B cell (primary cell): ENCODE measurements at regions not wholly inside any gene's neighbourhood (a gene's known extent, or its start where the extent isn't known, plus 50 kb on each side); places are given as distances from the start of the nearest gene placed in this dataset.

ENCODE experiments used
- ATAC-seq: fragments of 200-7000 bp; cut with Tn5 transposase; one replicate; pipeline ENCODE4 v1.10.0; 2021; ENCODE audit warnings: low read depth, mild to moderate bottlenecking, moderate number of reproducible peaks, moderate library complexity
- CTCF ChIA-PET: fragments of 350-600 bp; sonication (Branson Sonifier 250); formaldehyde crosslinking; loops from one replicate; lab custom pipeline; 2021; ENCODE audit warnings: antibody characterized with exemption, inconsistent platforms; lab: Charles Lee
- POLR2A ChIA-PET: fragments of 350-600 bp; sonication (Branson Sonifier 250); formaldehyde crosslinking; loops from one replicate; lab custom pipeline; 2021; ENCODE audit warnings: antibody characterized with exemption; lab: Charles Lee
- DNase-seq: peaks from one replicate; pipeline ENCODE4 v3.0.0; 2013
- H2AFZ ChIP-seq: 2 replicates; pipeline ENCODE4 v1.6.1; 2012; ENCODE audit warnings: mild to moderate bottlenecking, low read depth, low read length; ENCODE audit not compliant: insufficient read depth, poor library complexity, severe bottlenecking
- H3K27ac ChIP-seq, 2 donors: 1 replicate in 1 of 2; 2 replicates in 1 of 2; pipeline ENCODE4 v1.5.1; 2012 to 2013; ENCODE audit warnings: low read length in 2 of 2, mild to moderate bottlenecking in 2 of 2, moderate library complexity in 1 of 2
- H3K27me3 ChIP-seq, 4 experiments: fragments of 200-600 bp in 1 of 4; sonication (generic) in 1 of 4; replicated peaks in 1 of 4; 1 replicate in 2 of 4; 2 replicates in 2 of 4; pipeline versions ENCODE4 v1.6.1 to v1.7.0; 2013 to 2016; ENCODE audit warnings: low read length in 3 of 4, mild to moderate bottlenecking in 2 of 4, mixed read lengths in 1 of 4, moderate library complexity in 1 of 4; ENCODE audit not compliant: insufficient read depth in 4 of 4, control insufficient read depth in 3 of 4; ENCODE audit errors: control extremely low read depth in 1 of 4
- H3K36me3 ChIP-seq, 2 experiments: replicated peaks in 1 of 2; 1 replicate in 1 of 2; 2 replicates in 1 of 2; pipeline versions ENCODE4 v1.6.1 to v1.7.1; 2013; ENCODE audit warnings: low read length in 1 of 2; ENCODE audit not compliant: insufficient read depth in 2 of 2, control insufficient read depth in 1 of 2; ENCODE audit errors: control extremely low read depth in 1 of 2, extremely low read depth in 1 of 2
- H3K4me1 ChIP-seq, 2 donors: fragments of 200-600 bp in 1 of 2; sonication (generic) in 1 of 2; 1 replicate in 1 of 2; 2 replicates in 1 of 2; pipeline versions ENCODE4 v1.5.1 to v1.6.1; 2013 to 2017; ENCODE audit warnings: low read length in 2 of 2; ENCODE audit not compliant: control insufficient read depth in 2 of 2, insufficient read depth in 2 of 2
- H3K4me2 ChIP-seq: replicated peaks from 2 replicates; pipeline ENCODE3; 2012; ENCODE audit warnings: mild to moderate bottlenecking, low read depth, low read length; ENCODE audit not compliant: poor library complexity, severe bottlenecking
- H3K4me3 ChIP-seq, 5 experiments: fragments of 200-600 bp in 1 of 5; sonication (generic) in 1 of 5; 1 replicate in 3 of 5; 2 replicates in 2 of 5; pipeline versions ENCODE4 v1.5.1 to v1.7.0; 2011 to 2016; ENCODE audit warnings: low read length in 4 of 5, mild to moderate bottlenecking in 4 of 5, low read depth in 2 of 5, control low read depth in 1 of 5, moderate library complexity in 1 of 5; ENCODE audit not compliant: insufficient read depth in 1 of 5; ENCODE audit errors: control extremely low read depth in 1 of 5, extremely low read depth in 1 of 5
- H3K79me2 ChIP-seq: fragments of 200-600 bp; sonication (generic); one replicate; pipeline ENCODE4 v1.6.0; 2016; ENCODE audit warnings: low read length; ENCODE audit not compliant: control insufficient read depth, insufficient read depth
- H3K9ac ChIP-seq: fragments of 200-600 bp; sonication (generic); 2 replicates; pipeline ENCODE4 v1.6.1; 2017; ENCODE audit warnings: mild to moderate bottlenecking, low read length, moderate library complexity
- H3K9me3 ChIP-seq, 3 donors: one replicate each; pipeline versions ENCODE4 v1.6.1 to v1.7.1; 2013; ENCODE audit warnings: low read length in 2 of 3; ENCODE audit not compliant: control insufficient read depth in 2 of 3, insufficient read depth in 1 of 3; ENCODE audit errors: control extremely low read depth in 1 of 3
- H4K20me1 ChIP-seq: 2 replicates; pipeline ENCODE4 v1.6.0; 2012; ENCODE audit warnings: mild to moderate bottlenecking, low read length; ENCODE audit not compliant: insufficient read depth, control insufficient read depth, poor library complexity, severe bottlenecking
- H3K27ac Mint-ChIP-seq: one replicate; pipeline ENCODE4 v1.8.0; 2021; ENCODE audit warnings: mixed read lengths
- H3K27me3 Mint-ChIP-seq: one replicate; pipeline ENCODE4 v1.8.0; 2021; ENCODE audit warnings: mixed read lengths
- H3K4me1 Mint-ChIP-seq: one replicate; pipeline ENCODE4 v1.8.0; 2021; ENCODE audit warnings: mixed read lengths
- H3K4me3 Mint-ChIP-seq: one replicate; pipeline ENCODE4 v1.8.0; 2021; ENCODE audit warnings: mixed read lengths
- H3K9me3 Mint-ChIP-seq: one replicate; pipeline ENCODE4 v1.8.0; 2022; ENCODE audit warnings: mixed read lengths; ENCODE audit not compliant: insufficient read depth
- CTCF ChIP-seq: fragments of 200-600 bp; IDR thresholded peaks from one replicate; pipeline ENCODE4 v1.8.0; 2022; ENCODE audit warnings: antibody characterized with exemption, mild to moderate bottlenecking
- EZH2 ChIP-seq: IDR thresholded peaks from 2 replicates; pipeline ENCODE4 v1.6.1; 2012; ENCODE audit warnings: borderline replicate concordance, low read depth, mild to moderate bottlenecking, moderate library complexity, low read length; ENCODE audit not compliant: insufficient read depth, poor library complexity, severe bottlenecking
- WGBS: methylation state at CpG from one replicate; pipeline ENCODE4 v1.1.5; 2013; ENCODE audit warnings: missing lambda C conversion rate; ENCODE audit not compliant: insufficient coverage; 5-methylcytosine and 5-hydroxymethylcytosine counted together
- intact Hi-C: fragments of 100-400 bp; cut with micrococcal nuclease; formaldehyde crosslinking; loops from one replicate; pipeline ENCODE4 v1.10.0; 2022

GRCh38 chr15:29873947-29874411 lies 51.7 kb upstream of the TJP1 start:
- Histone ChIP-seq H3K9me3 (peaks cover 0 to 5% (median 0%) of the 10 kb centered on the region in 3 donors), H3K4me2 (no peak overlapping the region), H3K27ac (no peak overlapping the region), H3K4me1 (no peaks in the 10 kb centered on the region), H3K27me3 (no peaks in the 10 kb centered on the region), H2AFZ (no peak overlapping the region), H3K36me3 (no peaks in the 10 kb centered on the region), H3K4me3 (no peak overlapping the region), H3K9ac (no peak overlapping the region), H4K20me1 (no peaks in the 10 kb centered on the region), H3K79me2 (no peaks in the 10 kb centered on the region)
- no peaks in the 10 kb centered on the region for H3K9me3 Mint-ChIP-seq
- 100% methylated on average over 4 of the region's 9 CpGs for WGBS
- intact Hi-C loops, result no loop called here
- no peaks in the 10 kb centered on the region for H3K4me1 Mint-ChIP-seq
- H3K27me3 Mint-ChIP-seq, result peaks cover 4% of the 10 kb centered on the region
- TF ChIP-seq CTCF, result no peak
- TF ChIP-seq EZH2, result no peak
- H3K4me3 Mint-ChIP-seq, result no peak overlapping the region
- ATAC-seq, result no peak
- no peak for DNase-seq
- POLR2A ChIA-PET, result no interaction called here
- CTCF ChIA-PET, result no interaction called here
- H3K27ac Mint-ChIP-seq, result no peak overlapping the region

- no peaks in the 10 kb centered on the region for H3K4me1 ChIP-seq
- Mint-ChIP-seq H3K4me3 (no peak overlapping the region), H3K27ac (no peak overlapping the region), H3K27me3 (peaks cover 4% of the 10 kb centered on the region), H3K4me1 (no peaks in the 10 kb centered on the region), H3K9me3 (no peaks in the 10 kb centered on the region)
- TF ChIP-seq EZH2, result no peak
- no peak for TF ChIP-seq CTCF
- 85% methylated on average over 2 of the region's 3 CpGs for WGBS
- H3K36me3 ChIP-seq, result no peaks in the 10 kb centered on the region
- ATAC-seq (no peak), DNase-seq (no peak)
- H3K9ac ChIP-seq, result no peak overlapping the region
- H4K20me1 ChIP-seq, result no peaks in the 10 kb centered on the region
- H3K4me2 ChIP-seq, result no peak overlapping the region
- H3K27ac ChIP-seq, result no peak overlapping the region
- intact Hi-C loops, result no loop called here
- ChIA-PET POLR2A (no interaction called here), CTCF (no interaction called here)
- no peaks in the 10 kb centered on the region for H3K79me2 ChIP-seq
- peaks cover 0 to 2% (median 0%) of the 10 kb centered on the region in 3 donors for H3K9me3 ChIP-seq
- no peak overlapping the region for H3K4me3 ChIP-seq
- no peaks in the 10 kb centered on the region for H3K27me3 ChIP-seq
- no peak overlapping the region for H2AFZ ChIP-seq
Observed at GRCh38 chr15:29873264-29873663, 51.0 kb upstream of the TJP1 start.
